GM18511 (cell line): ENCODE measurements at regions not wholly inside any gene's neighbourhood (a gene's known extent, or its start where the extent isn't known, plus 50 kb on each side); places are given as distances from the start of the nearest gene placed in this dataset.

ENCODE experiments used
- ATAC-seq: cut with Tn5 transposase; IDR thresholded peaks from one replicate; pipeline ENCODE4 v1.9.1; 2021; ENCODE audit warnings: mild to moderate bottlenecking, moderate library complexity; ENCODE audit not compliant: unreplicated experiment

DNA sequence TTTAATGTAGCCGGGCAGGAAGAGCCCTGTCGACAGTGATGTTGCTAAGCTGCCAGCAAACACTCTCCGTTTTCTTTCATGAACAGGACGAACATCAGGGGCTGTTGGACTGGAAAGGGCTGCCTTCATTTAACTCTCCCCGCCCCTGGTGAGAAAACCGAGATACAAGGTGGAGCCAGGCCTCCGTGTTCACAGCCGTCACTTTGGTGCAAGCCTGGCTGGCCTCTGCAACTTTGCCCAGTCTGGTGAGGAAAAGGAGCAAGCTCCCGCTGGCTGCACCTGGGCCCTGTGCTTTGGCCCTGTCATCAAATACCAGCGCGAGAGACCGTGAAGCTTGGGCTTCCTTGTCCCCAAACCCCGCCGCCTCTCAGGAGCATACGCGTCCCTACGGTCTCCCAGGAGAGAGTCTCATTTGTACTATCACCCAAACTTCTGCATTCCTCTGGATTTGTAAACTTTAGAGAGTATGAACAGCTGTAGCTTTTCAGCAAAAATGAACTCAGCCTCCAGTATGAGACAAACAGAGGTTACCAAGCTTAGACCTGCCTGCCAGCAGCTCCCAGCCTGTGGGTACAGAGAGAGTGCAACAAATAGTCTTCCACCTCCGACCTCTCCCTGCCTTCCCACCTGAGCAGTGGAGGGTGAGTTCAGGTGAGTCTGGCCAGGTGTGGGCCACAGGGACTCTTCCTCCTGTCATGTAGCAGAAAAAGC, 445.3 kb upstream of the MGMT start:
- no peak for ATAC-seq

DNA sequence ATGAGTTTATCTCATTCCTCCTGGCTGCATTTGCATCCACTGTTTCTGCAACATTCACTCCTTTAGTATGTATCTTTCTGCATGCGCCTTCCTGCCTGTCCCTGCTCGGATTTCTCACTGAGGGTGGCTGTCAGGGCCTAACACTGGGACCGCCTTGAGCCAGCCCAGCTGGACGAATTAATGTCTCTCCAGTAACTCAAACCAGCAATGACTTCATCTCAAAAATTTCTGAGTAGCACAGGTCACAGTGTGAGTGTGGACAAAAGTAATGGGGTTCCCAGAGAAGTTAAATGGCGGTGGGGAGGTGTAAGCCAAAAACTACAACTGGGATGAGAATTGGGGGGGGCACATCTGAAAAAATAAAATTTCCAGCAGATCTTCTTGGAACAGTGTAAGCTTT, 444.0 kb upstream of the MGMT start:
- ATAC-seq: no peak

DNA sequence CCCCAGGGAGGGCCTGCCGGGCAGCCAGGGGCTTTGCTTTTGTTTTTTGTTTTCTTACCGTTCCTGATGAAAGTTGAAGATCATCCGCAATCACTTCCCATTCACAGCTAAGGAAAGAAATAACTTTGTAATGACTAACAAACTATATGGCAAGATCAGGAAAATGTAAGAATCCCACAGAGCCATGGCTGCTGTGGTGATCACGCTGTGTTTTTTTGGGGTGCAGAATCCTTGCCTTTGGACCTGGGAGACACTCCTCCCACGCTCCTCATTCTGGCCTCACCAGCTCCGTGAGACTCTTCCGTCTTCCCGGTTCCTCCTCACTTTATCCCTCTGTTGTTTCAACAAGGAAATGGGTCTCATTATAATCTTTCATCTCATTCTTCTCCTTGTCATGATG, 443.0 kb upstream of the MGMT start:
- no peak for ATAC-seq

DNA sequence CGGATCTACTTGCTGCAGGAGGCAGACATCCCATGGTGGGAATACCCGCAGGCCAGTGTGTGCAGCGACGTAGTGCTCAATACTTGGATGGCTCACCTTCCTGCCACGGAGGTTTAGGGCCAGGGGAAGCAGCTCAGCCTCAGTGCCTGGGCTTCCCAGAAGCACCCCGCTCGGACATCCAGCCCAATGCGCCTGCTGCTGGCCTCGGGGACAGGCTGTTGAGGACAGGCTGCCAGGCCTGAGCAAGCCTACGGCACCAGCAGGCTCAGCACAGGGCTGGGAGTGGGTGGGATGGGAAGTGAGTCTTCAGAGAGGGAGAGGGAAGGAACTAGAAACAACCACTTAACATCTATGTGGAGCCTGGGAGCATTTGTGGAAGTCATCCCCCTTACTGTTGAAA, 441.3 kb upstream of the MGMT start:
- no peak for ATAC-seq

DNA sequence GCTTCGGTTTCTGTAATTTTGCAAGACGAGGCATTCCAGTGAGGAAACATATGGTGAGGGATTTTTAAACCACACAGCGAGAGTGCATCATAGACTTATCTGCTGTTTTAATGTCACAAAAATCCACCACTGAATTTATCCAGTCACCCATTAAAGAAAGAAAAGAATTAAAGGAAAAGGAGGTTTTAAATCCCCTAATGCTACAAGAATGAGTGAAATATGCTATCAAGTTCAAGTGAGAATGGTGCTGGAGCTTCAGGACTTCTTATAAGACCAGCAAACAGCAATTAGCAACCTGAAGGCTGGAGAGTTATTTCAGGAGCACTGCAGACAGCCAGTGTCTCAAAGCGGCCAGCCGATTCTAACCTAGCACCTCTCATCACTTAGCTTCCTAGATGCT, 439.1 kb upstream of the MGMT start:
- no peak for ATAC-seq

DNA sequence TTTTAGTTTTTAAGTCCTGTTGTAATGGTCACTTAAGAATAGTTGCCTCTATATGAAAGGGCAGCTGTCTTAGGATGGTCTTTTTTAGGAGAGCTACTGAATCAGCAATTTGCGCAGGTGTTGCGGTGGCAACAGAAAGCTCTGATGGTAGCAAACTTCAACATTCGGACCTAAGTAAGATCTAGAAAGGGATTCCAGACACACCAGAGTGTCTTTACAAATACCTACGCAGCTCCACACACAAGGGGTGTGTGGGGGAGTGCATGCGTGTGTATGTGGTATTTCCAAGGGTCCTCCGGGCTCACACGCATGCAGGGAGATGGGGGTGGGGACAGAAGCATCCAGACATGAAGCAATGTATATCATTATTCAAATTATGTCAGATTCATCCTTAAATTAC, 438.6 kb upstream of the MGMT start:
- ATAC-seq: no peak

DNA sequence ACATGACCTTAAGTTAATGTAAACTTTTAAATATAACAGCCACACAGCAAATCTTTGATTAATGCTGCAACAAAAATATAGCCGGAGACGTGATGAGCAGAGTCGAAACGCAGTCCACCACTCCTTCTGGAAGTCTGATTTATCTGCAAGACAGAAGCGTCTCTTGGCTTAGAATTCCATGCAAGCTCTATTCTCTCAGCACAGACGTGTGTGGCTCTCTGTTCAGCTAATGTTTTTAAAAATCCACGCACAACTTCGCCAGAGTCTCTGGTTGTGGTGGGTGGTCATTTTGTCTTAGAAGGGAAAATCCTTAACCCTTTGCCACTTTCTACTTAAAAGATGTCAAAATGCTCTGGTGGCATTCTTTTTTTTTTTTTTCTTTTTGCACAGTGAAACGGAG, 438.0 kb upstream of the MGMT start:
- no peak for ATAC-seq

DNA sequence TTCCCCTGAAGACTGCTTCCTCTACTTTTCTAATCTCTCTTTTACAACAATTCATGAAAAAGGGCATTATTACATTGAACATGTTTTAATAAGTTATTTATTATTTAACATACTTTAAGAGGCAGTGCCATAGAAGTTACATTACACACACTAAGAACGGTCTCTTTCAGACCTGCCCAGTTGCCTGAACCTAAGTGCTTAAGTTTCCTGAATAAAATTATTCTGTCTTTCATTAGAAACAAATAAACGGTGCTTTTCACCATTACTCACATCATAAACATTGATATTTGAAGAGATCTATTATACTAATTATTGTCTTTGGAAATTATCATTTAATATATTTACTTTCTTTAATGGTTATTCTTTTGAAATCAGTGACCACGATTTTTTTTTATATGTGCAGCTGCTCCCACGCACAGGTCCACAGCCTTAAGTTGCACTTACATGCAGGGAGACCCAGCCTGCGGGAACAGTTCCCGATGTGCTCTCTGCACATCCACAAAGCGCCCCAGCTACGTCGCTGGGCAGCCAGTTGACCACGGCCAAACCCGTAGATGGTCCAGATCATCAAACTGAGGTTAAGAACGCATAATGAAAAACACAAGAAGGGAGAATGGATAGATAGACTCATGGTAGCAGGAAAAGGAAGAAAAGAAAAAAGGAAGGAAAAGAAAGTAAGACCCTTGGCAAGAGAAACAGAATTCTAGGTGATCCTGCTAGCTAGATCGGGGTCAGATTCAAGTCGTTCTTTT, 437.0 kb upstream of the MGMT start:
- no peak for ATAC-seq

DNA sequence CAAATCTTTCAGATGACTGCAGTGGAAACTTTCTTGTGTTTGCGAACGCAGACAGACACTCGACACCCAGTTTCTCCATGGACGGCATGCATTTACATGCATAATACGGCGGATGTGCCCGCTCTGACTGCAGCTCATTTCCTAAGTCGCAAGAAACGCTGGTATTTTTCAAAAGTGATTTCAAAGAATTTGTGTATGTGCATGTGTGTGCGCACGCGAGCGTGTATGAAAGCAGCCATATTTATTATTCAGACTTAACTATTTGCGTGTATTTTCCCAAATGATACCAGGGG, 436.5 kb upstream of the MGMT start:
- ATAC-seq: no peak

DNA sequence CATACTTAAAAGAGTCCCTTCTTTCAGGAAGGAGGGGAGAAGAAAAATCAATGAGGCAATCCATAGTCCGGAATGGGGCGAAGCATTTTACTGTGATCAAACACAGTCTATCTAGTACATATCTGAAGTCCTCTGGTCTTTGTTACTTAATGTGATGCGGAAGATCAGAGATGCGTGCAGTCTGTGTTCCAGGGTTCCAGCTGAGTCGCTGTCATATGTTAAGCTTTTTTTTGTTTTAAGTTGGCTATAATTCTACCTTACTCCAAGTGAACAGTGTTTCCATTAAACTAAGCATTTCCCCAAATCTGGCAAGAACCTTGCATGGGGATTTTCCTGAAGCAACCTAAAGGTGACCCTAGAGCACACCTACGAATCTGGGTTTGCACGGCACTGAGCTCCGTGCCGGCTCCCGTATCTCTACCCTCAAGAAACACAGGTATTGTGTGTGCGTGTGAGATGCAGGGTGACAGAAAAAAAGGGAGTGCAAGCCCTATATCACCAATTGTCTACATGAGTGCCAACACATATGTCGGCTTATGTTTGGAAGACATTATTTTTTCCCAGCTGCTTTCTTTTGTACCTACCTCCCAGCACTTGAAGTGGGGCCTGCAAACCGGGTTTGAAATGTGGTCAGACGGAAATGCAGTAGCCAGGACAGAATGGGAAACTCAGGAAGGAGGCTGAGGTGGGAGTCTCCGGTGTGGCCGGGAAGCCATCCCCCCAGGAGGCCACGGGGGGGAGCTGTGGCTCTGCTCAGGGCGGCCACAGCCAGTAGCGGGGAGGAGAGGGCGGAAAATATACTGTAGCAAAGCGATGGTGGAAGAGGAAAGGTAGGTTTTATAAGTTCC, 435.8 kb upstream of the MGMT start:
- ATAC-seq: no peak

DNA sequence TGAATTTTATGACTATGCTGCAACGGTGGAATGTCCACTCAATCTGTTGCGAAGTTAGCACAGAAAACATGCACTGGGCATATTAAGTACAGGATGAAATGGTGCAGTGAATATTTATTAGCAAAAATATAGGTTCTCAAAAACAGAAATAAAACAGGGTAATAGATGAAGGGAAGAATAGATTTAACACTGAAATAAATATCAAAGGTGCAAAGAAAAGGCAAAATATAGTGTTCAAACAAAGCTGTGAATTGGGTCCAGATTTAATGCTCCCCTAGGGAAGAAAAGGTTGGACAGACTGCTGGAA, 435.2 kb upstream of the MGMT start:
- no peak for ATAC-seq

DNA sequence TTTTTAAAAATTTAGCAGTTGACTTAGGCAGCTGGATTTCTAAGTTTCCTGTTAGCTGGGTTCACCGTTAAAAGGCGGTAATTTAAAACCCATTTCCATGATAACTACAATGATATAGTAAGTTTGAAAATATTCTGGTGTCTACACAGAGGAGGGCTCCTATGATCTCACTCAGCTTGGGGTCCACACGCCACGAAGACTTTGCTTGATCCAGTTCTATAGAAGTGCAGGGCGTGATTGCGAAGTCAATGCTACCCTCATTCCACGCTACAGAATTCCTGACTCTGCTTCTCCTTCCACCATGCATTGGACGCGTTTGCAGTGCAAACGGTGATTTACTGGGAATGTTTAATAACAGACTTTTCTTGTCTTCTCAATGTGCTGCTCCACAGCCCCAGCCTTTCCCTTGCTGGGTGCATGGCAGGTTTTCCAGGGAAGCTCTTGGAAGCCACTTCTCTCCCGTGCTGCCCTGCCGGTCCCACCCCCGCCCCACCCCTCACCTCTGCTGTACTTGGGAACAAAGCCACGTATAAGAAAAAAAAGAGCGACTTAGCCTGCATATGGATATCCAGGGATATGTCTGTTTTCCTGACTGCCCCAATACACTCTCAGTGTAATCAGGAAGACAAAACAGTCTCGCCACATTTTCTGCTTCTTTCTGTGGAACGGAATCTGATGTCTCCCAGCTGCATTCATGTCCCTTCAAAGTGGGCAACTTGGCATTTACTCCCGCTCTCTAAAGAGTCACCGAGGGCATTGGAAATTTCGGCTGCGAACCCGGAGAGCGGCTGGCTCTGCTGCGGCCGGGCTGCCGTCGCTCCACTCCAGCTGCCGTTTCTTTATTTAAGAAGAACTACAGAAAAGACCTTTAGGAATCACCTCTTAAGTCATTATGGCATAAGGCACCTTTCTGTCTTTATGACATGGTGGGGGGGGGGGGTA, 434.4 kb upstream of the MGMT start:
- ATAC-seq: no peak

DNA sequence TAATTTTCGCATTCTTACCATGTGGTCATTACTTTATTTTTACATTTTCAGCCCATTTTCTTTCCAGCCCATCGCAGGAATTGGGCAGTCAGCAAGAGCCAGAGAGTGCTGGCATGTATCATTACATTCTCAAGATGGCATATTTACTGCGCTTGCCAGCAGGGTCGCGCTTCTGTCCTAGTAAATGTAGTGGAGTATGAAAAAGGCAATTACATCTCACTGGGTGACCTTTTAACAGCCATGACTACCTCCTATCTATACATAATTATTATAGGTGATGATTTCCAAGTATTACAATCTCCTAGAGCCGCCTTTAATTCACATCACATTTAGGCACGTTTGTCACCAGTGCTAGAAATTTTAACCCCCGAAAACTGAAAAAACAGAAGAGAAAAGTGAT, 433.7 kb upstream of the MGMT start:
- no peak for ATAC-seq

DNA sequence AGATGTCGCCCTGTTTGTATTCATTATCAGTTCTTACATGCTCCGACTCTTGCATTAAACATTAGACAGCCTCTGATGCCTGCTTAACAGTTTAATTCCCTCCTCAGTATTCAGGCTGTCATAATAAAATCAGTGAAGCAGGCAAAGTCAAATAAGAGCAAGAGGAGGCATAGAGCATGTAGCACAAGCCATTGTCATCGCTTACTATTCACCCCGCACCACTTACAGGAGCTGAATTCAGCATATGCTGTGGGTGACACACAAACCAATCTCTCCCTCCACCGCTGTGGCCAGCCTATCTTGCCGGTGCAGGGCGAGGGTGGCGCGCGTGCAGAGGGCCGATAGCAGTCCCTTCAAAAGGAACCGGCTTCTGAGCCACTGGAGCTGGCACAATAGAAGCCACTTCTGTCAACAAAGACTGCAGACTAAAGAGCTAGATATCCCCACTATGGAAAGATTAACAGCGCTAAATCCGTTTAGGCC, 433.2 kb upstream of the MGMT start:
- no peak for ATAC-seq

DNA sequence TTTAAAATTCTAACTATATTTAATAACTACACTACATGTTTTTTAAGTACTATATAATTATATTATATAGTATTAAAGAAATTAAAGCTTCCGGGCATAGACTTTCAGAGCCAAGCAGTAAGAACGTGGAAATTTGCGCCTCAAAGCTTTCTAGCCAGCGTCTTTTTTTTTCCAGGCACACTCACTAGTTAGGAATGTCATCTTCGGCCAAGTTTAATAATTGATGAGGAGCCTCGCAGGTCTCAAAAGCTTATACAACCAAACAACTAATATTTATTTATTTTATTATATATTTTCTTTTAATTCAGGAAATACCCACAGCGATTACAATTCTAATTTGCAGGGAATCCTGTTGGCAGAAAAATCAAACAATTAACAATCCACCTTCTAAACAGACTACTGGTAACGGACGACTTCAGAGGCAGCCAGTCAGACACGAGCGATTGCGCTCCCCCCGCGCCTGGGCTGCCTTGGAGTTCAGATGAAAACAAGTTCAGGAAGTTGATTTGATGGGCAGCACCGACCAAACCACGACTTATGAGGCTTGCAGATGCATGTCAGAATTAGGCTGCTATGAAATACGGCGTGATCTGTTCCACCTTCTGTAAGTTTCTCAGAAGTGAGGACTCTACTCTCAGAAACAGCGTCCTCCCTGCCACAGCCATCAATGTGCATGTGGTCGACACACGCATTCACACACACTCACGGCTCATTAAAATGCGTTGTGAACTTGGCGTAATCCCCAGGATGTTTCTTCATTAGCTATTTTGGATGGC, 431.8 kb upstream of the MGMT start:
- no peak for ATAC-seq

DNA sequence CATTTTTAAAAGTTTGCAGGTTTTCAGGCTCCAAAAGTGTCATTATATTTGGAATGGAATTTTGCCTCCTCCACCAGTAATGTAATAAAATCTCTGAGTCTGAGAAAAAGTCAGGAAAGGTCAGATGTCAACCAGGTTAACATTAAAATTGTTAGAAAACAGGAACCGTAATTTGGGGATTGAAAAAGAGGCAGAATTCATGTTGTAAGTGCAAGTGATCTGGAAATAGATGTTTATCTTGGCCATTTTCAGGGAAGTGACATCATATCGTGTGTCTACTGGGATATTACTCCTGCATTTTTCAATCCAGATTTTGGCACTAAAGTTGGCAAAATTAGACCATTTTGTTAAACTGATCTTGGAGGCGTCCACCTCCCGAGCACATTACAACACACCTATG, 428.5 kb upstream of the MGMT start:
- no peak for ATAC-seq

DNA sequence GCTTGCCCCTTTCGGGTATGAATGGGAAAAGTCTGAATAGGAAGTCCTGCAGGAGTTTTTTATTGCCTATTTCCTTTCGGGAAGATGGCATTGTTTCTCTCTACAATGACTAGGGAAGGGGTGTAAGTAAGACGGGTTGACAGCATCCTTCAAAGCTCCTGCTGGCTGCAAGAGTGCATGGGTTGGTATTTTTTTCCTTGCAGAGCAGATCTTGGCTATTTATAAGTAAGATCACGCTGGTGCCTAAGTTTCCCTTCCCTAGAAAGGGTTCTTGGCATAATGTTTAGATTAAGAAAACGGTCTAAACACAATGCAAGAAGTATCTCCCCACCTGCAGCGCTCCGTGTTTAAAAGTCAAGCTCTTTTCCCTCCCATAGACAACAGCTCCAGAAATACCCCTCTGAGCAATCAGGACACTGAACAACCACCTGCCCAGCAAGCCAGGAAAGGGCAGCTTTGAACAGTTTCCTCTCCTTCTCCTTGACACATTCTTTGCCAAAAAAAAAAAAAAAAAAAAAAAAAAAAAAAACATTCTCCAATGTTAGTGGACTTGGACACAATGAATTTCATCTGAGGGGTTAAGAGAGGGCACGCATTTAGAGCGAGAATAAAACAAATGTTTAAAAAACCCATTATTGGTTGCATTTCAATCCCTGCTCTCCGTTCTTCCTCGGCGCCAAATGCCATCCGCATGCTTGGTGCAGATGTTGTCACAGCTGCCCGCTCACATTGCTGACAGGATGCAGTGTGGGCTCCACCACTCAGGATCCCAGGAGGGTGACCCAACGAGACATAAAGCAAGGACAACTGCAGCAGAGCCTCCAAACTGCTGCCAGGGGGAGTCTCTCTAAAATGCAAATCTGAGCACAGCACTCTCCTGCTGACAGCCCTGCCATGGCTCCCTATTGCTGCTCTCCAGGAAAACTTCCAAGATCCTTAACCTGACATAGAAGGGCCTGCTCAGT, 427.4 kb upstream of the MGMT start:
- ATAC-seq: no peak

DNA sequence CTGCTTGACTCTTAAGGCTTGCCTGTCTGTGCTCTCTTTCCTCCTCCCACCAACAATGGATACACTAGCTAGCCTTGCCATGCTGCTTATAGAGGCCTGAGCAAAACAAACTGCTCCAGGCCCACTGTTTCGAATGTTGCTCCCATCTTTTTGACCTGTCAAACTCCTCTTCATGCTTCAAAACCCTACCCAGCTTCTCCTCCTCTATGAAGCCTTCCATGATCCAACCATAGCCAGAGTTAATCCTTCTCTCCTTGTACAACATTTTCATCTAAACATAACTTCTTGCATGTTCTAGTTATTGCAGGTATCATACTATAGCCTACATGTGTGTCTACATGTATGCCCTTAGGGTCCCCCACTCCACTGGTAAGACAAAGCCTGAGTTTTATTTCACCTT, 426.7 kb upstream of the MGMT start:
- ATAC-seq: no peak

DNA sequence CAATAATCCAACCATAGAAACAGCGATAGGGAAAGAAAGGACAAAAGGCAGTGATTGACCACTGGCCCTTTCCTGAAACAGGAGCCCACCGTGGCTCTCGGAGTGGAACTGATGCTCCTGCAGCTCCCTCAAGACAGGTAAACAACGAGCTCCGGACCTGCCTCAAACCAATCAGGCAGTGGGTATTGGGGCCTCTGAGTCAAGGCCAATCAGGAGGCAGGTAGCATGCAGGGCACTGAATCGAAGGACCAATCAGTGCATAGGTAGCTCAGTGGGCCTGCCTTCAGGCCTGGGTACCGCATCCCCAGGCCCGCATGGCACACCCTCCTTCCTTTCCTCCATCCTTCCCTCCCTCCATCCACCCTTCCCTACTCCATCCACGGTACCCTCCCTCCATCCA, 425.1 kb upstream of the MGMT start:
- ATAC-seq: no peak
